ENCODE measurements at regions not wholly inside any gene's neighbourhood (a gene's known extent, or its start where the extent isn't known, plus 50 kb on each side); places are given as distances from the start of the nearest gene placed in this dataset.
"Not testable (repeated sequence)": the region's sequence is repeated elsewhere in the genome, so short reads cannot be mapped to it uniquely, and the experiment has no call there.

DNA sequence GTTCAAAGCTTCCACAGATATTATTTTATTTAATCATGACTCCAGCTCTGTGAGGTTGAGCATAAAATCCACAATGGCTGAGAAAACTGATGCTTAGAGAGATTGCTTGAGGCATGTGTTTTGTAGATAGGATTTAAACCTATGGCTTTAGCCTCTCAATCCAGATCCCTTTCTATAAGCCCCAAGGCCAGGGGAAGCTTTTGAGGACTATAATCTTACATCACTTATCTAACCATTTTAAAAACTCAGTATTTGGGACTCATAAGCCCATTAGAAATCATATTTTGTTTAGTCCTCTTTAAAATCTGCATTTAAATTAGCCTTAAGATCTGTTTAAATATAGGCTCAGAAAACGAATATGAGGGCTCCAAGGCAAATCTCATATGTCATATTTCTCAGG lies 135.4 kb upstream of the SERPINE2 start:
- no peak for DNase-seq

DNA sequence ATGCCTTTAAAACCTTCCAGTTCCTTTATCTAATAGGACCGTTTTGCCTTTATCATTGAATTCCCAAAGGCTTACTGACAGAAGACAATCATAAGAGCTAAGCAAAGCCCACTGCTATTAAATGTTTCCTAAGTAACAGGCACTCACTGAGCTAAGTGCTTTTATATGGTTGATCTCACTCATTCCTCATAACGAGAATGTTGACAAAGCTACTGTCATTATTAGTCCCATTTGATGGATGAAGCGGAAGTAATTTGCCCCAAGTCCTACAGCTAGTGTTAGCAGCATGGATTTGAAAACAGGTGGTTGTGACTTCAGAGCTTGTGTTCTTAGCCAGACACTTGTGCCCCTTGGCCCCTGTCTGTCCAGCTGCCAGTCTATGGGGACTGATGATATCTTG lies 134.8 kb upstream of the SERPINE2 start:
- DNase-seq: peak; percentile 95

DNA sequence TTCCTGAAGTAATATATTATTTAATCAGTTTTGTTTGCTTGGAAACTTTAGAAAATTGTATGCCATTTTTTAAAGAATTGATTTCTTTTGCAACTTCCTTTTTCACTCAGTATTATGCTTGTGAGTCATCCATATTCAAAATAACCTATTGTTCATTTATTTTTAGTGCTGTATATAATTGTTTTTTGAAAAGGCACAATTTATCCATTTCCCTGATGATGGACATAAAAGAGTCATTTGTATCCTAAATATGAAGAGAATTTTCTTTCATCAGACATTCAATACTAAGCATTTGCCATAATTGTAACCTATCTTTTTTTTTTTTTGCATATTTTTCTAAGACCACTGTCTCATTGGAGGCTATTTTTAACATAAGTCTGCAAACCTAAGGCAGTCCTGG lies 134.1 kb upstream of the SERPINE2 start:
- DNase-seq: no peak

DNA sequence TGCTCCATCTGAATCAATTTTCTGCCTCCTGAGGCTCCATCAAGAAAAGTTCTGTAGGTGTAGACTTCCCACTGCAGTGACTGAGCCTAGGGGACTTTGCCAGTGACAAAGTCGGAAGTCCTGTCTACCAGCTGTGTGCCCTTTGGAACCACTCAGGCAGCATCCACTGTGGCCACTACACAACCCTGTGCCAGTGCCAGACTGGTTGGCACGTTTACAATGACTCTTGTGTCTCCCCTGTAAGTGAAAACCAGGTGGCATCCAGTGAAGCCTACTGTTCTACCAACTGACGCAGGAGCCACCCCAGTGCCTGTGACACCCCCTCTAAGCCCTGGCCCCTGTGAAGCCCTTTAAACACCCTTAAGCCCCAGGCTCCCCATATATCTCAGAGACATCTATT lies 132.1 kb upstream of the SERPINE2 start:
- no peak for DNase-seq

DNA sequence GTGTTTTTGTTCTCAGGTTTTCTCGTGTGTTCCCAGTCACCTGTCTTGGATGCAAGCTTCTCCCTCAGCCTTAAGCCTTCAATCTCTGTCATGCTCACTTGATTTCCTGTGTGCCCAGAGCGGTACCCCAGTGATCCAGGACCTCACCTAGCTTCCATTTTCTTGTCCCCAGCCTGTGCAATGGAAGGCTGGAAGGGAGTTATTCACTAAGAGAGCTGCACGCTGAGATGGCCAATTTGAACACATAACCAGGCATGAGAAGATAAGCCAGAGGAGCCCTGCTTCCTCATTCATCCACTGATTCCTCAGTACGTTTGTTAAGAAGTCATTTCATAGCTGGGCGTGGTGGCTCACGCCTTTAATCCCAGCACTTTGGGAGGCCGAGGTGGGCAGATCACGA lies 130.8 kb upstream of the SERPINE2 start:
- no peak for DNase-seq

DNA sequence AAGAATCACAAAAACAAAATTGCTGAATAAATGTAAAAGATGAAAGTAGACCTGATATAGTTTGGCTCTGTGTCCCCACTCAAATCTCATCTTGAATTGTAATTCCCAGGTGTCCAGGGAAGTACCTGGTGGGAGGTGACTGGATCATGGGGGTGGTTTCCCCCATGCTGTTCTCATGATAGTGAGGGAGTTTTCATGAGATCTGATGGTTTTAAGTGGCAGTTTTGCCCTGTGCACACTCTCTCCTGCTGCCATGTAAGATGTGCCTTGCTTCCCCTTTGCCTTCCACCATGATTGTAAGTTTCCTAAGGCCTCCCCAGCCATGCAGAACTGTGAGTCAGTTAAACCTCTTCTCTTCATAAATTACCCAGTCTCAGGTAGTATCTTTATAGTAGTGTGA lies 128.7 kb upstream of the SERPINE2 start:
- not testable (repeated sequence) for DNase-seq

DNA sequence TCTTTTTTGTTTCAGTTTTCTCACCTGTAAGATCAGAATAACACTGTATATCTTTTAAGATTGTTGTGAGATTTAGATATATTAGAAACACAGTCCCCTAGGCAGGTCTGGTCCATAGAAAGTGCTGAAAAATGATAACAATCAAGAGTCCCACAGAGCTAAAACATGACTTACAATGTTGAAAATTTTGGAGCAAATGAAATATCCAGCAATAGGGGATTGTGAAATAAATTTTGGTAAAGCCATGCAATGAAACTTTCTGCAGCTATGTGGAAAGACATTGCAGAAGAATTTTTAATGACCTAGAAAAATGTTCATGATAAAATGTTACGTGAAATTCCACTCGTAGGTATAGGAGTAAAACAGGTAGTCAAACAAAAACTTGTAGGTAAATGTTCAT lies 127.6 kb upstream of the SERPINE2 start:
- no peak for DNase-seq

DNA sequence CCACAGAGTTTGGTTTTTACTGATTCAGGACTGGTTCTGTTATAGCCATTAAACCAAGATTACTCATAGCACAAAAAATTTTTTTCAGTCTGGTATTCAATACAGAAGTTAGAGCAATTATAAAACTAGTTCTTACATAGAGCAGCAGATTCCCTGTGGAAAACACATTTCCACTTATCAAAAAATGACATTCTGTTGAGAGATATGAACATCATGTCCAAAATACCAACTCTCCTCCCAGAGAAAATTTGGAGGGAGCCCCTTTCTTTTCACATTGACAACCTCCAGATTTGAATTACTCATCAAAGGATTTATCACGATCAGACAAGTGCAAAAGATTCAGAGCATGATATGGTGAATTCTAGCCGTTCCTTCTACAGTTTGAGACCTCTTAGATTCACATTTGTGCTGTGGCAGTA lies 126.8 kb upstream of the SERPINE2 start:
- DNase-seq: no peak

DNA sequence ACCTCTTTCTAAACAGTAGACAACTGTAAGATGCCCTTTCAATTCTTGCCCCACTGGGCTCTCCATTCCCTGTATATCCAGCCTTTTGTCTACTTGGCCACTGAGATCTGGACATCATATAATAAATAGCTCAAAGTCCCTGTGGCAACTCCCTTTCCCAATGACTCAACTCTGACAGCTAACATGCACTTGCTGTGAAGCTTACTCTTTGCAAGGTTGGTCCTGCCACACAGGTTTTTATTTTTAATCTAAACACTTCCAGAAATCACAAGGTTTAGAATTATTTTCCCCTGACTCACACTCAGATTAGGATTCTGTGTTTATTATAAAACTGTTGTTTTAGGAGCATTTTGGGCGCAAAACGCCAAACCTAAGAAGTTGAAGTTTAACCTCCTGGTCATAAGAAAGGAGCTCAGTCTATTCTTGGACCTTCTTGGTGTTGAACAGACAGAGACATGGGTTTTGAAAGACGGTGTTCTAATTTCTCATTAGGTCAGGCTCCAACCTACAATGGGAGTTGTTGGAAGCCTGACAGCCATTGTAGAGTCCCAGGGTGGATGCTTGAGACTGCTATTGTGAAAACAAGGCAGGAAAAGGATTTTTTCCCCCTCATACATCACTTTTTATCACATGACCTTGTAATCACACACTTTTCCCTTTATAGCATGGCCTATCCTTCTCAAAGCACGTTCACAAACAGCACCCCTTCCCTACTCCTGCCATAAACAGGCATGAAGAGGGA lies 124.7 kb upstream of the SERPINE2 start:
- no peak for DNase-seq

DNA sequence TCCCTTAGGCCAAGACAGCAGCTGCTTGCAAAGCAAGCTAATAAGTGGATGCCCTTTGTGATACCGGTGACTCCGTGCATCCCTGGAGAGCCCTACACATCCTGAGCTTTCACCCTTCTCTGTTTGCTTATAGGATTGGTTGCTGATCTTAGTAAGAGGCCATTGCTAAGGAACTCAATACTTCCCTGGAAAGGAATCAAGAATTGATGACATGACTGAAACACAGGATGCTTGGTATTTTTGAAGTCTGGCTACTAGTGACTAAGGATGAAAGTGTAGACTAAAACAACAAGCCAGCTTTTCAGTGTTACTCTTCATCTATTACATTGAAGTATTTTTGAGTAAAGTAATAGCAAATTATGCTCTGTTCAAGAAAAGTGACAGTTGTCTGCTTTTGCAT lies 123.0 kb upstream of the SERPINE2 start:
- no peak for DNase-seq

DNA sequence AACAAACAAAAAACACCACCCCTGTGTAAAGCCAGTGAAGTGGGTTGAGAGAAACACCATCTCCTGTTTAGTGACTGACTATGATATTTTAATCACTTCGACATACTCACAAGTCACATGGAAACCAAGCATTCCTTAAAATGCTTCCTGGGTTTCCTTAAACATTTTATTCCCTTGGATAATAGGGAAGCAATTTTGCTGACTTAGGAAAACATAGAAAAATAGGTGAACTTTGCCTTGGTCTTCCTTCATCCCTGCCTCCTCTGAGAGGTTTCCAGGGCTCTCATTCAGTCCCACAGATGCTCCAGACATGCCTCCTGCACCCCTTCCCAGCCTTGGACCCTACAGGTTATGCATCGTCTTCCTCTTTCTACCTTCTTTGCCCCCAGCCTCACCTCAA lies 122.6 kb upstream of the SERPINE2 start:
- no peak for DNase-seq

DNA sequence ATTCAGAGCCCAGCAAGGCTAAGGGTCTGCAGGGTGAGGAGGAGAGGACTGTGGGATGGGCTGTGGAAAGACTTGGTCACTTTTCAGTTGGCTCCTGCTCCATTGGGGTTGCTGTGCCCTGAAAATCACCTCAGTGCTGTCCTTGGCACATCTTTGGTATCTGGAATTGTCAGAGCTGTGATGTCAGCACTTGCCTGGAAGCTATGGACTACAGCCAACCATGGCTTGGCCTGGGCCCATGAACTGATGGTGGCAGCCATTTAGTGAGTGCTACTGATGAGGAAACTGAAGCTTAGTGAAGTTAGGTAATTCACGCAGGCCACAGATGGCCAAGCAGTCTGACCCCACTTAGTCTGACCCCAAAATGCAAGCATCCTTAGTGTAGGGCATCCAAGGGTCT lies 121.8 kb upstream of the SERPINE2 start:
- no peak for DNase-seq

DNA sequence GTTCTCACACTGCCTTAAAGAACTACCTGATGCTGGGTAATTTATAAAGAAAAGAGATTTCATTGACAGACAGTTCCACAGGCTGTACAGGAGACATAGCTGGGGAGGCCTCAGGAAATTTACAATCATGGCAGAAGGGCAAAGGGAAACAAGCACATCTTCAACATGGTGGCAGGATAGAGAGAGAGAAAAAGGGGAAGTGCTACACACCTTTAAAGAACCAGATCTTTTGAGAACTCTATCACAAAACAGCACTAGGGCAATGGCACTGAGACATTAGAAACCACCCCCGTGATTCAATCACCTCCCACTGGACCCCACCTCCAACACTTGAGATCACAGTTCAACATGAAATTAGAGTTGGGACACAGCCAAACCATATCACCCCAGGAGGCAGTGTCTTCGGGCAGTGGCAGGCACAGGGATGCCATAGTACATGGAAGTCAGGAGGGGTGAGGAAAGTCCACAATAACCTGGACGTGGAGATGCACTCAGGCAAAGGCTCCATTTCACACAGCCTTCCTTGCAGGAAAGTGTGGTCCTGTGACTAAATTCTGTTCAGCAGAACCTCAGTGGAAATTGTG lies 120.4 kb upstream of the SERPINE2 start:
- no peak for DNase-seq

DNA sequence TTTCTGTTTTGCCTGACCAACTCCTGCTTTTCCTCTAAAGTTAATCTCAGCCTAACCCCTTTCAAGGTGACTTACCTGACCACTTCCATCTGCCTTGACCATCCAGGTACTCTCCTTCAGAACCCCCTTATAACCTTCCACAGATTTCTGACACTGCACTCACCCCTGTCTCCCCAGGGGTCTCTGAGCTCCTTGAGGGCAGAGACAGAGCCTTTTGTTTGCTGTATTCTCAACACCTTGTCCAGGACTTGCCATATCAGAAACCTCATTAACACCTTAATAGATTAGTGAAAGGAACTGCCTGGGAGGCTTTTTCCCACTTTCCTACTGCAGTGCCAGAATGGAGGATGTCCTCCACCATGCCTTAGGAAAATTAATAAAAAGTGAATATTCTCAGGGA lies 119.7 kb upstream of the SERPINE2 start:
- no peak for DNase-seq

DNA sequence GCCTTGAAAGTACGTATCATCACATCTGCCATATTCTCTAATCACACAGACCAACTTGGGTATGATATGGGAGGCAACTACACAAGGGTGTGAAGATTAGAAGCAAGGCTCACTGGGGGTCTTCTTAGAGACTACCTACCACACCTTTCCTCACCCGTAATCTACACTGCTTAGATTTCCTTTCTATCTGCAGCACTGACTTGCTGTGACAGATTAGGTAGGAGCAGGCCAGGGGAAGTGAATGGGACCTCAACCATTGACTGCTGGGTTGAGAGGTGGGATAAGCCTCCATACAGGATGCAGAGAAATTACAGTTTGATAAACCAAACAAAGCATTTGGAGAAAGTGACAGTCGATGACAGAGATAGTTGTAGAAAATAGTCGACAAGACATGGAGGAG lies 119.0 kb upstream of the SERPINE2 start:
- no peak for DNase-seq

DNA sequence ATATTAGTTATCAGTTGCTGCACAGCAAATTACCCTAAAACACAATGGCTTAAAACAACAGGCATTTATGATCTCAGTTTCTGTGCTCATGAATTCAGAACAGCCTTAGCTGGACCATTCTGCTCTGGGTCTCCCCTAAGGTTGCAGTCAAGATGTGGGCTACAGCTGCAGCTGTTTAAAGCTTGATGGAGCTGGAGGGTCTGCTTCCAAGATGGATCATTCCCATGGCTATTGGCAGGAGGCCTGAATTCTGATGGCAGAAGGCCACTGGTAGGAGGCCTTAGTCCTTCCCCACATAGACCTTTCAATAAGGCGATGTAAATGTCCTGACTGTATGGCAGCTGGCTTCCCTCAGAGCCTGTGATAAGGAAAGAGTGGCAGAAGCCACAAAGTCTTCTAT lies 118.6 kb upstream of the SERPINE2 start:
- DNase-seq: no peak

DNA sequence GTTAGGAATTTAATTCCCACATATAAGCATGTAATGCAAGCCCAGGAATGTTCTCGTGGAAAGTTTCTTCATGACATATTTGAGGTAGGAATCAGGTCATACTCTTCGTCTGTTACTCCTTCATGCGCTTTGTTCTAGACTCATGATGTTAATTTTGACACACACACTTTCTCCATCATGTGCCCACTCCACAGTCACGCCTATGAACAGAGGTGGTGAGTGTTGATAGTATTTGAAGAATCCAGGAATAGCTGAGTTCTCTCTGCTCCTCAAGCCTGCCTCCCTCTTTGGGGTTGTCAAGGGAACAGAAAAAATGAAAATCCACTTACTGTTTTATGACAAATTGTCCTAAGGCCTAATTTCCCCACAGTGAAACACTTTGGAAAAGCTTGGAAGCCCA lies 117.3 kb upstream of the SERPINE2 start:
- DNase-seq: no peak

DNA sequence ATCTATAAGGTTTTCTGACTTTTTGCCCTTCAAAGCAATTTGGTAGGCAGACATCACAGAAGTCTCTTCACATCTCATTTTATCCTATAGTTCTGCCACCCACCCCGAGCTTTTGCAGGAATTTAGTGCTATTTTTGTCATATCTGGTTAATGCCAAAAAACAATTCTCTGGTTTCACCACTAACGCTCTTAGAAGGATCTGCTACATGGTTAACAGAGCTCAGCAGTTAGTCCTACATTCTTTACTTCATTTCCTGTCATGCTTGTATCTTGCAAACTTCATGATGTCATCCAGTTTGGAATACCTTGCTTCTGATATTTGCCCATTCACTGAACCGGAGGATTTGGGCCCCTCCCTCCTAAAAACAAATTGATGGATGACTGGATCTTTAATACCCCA lies 116.8 kb upstream of the SERPINE2 start:
- no peak for DNase-seq

DNA sequence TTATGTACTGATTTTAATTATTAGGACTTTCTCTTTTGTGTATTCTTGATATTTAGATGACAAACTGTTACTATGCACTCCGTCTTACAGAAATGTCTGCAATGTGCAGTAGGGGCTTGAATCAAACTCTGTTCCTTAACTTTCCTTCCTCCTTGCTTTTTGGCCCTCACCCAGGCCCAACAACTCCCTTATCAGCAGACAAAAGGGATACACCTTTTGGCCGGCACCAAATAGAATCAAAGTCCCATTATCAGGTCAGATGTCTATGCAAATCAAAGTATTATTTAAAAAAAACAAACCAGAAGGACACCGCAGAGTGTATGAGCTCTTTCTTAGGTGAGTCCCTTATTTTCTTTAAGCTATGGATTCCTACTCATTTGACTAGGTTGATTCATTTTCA lies 116.3 kb upstream of the SERPINE2 start:
- DNase-seq: no peak

DNA sequence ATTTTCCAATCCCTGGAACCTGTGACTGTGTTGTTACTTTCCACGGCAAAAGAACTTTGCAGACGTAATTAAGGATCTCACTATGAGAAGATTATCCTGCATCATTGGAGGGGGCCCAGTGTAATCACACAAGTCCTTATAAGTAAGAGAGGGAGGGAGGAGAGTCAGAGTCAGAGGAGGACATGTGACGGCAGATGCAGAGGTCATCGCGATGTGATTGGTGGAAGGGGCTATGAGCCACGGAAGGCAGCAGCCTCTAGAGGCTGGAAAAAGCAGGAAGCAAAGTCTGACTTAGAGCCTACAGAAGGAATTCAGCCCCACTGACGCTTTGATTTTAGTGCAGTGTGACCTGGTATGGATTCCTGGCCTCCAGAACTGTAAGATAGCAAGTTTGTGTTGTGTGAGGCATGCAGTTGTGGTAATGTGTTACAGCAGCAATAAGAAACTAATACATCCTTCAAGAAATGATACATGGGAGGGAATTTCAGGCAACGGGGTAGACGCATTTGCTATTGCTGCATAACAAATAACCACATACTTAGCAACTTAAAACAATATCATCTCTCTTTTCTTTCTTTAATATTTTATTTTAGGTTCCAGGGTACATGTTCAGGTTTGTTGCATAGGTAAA lies 112.7 kb upstream of the SERPINE2 start:
- DNase-seq: no peak

DNA sequence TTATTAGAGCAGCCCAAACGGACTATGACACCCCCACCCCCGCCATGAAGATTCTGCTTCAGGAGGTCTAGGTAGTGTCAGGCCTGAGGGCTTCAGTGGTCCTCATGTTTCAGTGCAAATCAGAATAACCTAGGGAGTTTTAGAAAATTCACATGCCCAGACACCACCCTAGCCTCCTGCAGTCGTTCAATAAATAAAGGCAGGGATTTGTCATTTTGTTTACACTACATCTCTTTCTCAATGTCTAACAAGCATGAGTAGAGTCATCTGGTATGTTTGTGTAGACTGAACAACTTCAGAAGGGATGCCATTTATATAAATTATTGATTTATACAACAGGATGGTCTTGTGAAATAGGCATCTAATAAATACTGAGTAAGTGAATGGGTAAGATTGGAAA lies 112.1 kb upstream of the SERPINE2 start:
- no peak for DNase-seq

DNA sequence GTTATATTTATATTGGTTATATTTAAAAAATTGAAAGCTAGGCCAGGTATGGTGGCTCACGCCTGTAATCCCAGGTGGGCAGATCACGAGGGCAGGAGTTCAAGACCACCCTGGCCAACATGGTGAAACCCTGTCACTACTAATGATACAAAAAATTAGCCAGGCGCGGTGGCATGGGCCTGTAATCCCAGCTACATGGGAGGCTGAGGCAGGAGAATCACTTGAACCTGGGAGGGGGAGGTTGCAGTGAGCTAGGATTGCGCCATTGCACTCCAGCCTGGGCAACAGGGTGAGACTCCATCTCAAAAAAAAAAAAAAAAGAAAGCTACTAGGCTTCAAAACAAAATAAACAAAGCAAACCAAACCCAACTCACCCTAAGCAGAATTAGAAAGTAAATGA lies 109.0 kb upstream of the SERPINE2 start:
- not testable (repeated sequence) for DNase-seq

DNA sequence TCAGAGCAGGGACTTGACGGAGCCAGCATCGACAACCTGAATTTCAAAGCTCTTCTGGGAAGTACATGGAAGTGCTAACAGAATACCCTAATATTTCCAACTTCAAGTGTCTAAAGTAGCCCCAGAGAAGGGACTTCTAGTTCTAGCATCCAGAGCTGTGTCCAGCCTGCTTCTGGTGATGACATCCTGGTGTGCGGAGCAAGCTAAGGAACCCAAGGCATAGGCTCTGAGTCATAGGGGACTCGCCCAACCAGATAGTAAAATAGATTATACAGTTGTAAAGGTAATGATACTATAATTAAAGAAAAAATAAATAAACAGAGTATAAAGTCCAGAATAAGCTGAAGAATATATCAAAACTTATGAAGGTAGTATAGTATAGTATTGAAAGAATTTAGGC lies 108.1 kb upstream of the SERPINE2 start:
- DNase-seq: no peak

DNA sequence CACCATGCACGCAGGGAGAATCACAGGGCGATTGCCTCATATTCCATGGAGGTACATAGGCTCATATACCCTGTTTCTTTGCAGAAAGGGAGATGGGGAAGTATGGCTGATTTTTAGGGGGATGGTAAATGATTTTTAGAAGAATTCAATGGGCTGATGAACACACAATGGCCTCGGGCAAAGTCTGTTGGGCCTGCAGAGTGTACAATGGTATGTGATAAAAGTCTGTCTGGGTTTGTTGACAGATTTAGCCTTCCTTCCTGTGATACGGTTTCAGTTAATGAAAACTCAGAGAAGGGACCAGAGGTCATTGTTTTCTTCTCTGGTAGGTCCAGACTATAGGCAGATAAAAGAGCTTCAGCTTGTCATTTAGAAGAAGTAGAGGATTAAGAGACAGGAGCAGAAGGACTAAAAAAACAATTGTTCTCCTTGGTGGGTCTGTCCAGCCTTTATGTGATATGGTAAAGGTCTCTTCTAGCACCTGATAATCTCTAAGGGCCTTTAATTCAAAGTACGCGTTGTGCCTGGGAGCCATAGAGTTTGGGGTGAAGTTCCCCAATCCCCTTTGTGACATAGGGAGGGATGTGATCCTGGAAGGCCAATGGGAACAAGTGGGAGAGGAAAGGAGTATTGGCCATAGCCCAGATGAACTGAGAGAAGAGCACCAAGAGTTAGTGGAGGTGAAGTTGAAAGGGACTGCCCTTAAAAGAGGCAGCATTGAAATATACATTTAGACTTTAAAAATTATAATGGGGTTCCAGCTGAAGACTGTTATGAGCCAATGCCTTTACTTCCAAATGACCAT lies 107.5 kb upstream of the SERPINE2 start:
- no peak for DNase-seq
